ENCODE measurements at regions not wholly inside any gene's neighbourhood (a gene's known extent, or its start where the extent isn't known, plus 50 kb on each side); places are given as distances from the start of the nearest gene placed in this dataset.

DNA sequence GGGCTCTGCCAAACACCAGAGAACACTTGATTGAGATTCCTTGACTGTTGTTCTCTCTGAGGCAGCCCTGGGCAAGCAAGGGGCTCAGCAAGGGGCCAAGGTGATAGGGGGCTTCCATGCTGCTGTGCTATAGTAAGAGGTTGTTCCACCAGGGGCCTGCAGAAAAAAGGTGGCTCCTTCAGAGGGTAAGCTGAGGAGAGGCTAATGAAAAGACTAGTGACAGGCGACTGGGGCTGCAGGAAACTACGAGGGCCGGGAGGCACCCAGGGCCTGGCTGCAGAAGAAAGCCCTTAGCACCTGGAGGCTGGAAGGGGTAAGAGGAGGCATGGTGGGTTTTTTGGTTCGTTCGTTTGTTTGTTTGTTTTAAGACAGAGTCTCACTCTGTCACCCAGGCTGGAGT lies 88.0 kb upstream of the CTNNA1 start:
- DNase-seq (ENCODE audit: low read depth): no peak

- DNase-seq (ENCODE audit: low read depth): no peak
Observed at GRCh38 chr5:138664276-138664943, 88.8 kb upstream of the CTNNA1 start.

GRCh38 chr5:138663561-138663960 lies 88.4 kb upstream of the HSPA9 start:
- DNase-seq (ENCODE audit: low read depth): no peak

GRCh38 chr5:138663009-138663408 lies 87.8 kb upstream of the HSPA9 start:
- DNase-seq (ENCODE audit: low read depth): peak; percentile 18

- DNase-seq (ENCODE audit: low read depth): no peak
Observed at GRCh38 chr5:138662599-138662998, 87.4 kb upstream of the HSPA9 start.

- no peak for DNase-seq (ENCODE audit: low read depth)
Observed at GRCh38 chr5:138661991-138662434, 86.8 kb upstream of the HSPA9 start.

DNA sequence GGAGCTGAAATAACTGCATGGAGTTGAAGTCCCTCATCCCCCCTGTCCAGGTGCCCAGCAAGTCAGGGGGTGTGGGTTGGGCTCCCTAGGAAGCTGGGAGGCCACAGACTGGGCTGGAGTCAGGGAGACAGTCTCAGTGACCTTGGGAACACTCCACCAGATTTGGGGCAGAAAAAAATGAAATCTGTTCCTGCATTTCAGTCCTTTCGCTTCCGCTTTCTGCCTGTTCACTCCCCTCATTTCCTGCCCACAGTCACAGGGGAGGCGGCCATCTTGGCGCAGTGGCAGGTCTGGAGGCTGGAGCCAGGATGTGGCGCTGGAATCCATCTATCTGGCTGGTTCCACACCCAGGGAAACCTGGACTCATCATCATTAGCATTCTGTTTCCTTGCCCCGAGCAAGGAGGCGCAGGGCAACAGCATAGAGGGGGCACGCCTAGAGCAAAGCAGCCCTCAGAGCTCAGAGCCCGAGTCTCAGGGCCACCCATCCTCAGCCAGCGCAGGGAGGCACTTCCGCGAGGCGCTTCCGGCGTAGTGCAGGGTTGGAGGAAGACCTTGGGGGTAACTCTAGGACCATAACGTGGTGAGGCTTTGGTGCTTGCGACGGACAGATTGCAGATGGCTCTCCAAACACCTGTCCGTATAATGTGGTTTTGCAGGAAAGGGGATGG lies 86.2 kb upstream of the HSPA9 start:
- no peak for DNase-seq (ENCODE audit: low read depth)

DNA sequence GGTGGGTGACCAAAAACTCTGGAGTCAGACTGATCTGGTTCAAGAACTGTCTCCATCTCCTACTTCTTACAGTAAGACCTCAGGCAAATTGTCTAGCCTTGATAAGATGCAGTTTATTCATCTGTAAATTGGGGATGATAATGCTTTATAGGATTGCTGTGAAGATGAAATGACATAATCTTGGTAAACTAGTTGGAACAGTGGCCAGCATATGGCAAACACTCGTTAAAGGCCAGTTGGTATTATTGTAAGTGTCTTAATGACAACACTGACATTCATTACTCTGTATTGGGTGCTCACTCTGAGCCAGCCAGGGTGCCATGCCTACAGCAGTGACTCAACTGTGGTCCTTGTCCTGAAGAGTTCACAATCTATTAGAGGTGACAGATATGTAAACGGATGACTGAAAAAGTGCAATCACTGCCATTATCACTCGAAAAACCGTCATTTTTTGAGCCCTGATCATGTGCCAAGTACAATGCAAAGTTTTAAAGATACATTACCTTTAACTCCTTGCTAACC lies 84.9 kb upstream of the HSPA9 start:
- no peak for DNase-seq (ENCODE audit: low read depth)

- DNase-seq (ENCODE audit: low read depth): no peak
Observed at GRCh38 chr5:138659561-138659960, 84.4 kb upstream of the HSPA9 start.

GRCh38 chr5:138659121-138659520 lies 83.9 kb upstream of the HSPA9 start:
- no peak for DNase-seq (ENCODE audit: low read depth)

GRCh38 chr5:138658676-138659075 lies 83.5 kb upstream of the HSPA9 start:
- no peak for DNase-seq (ENCODE audit: low read depth)

- no peak for DNase-seq (ENCODE audit: low read depth)
Observed at GRCh38 chr5:138657360-138657759, 82.2 kb upstream of the HSPA9 start.

GRCh38 chr5:138656916-138657315 lies 81.7 kb upstream of the HSPA9 start:
- DNase-seq (ENCODE audit: low read depth): no peak

- no peak for DNase-seq (ENCODE audit: low read depth)
Observed at GRCh38 chr5:138655530-138656190, 80.5 kb upstream of the HSPA9 start.

DNA sequence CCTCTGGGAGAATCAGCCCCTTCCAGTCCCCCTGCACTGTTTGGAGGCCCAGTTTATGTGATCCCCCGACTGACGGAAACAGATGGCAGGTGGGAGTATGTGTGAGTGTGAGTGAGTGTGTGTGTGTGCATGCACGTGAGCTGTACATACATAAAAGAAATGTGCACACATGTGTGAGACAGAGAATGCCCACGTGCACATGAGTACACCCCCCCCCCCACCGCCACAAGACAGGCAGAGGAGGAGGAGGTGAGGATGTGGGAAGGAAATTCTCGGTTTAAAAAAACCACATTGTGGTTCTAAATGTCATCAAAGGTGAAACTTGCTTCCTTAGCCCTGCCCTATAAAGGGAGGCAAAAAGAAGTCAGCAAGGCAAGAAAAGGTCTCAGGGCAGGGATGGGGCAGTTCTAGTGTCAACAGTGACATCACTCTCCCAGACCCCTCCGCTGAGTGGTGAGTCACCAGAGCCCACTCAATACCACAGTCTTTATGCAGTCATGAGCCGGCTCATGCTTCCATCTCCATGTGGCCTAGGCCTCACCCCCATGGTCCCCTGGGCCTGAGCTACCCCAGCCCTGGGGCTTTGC lies 79.2 kb upstream of the HSPA9 start:
- DNase-seq (ENCODE audit: low read depth): peak; percentile 56

DNA sequence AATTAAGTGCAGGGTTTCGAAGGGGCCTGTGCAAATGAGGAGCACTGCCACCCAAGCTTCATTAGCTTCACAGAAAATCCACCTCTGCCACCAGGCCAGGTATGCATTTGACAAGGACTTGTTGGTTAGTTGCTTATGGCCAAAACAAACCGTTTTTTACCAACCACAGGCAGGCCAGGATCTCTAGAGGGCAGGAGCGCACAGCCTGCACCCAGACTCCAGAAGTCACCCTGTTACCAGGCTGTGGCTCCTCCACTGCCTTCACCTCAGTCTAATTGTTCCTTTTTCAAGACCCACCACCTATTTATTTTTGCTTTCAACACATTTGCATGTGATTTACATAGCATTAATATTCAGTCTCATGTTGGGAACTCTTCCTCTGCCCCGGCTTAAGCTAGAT lies 78.3 kb upstream of the HSPA9 start:
- DNase-seq (ENCODE audit: low read depth): no peak

GRCh38 chr5:138651767-138652117 lies 76.5 kb upstream of the HSPA9 start:
- no peak for DNase-seq (ENCODE audit: low read depth)

DNA sequence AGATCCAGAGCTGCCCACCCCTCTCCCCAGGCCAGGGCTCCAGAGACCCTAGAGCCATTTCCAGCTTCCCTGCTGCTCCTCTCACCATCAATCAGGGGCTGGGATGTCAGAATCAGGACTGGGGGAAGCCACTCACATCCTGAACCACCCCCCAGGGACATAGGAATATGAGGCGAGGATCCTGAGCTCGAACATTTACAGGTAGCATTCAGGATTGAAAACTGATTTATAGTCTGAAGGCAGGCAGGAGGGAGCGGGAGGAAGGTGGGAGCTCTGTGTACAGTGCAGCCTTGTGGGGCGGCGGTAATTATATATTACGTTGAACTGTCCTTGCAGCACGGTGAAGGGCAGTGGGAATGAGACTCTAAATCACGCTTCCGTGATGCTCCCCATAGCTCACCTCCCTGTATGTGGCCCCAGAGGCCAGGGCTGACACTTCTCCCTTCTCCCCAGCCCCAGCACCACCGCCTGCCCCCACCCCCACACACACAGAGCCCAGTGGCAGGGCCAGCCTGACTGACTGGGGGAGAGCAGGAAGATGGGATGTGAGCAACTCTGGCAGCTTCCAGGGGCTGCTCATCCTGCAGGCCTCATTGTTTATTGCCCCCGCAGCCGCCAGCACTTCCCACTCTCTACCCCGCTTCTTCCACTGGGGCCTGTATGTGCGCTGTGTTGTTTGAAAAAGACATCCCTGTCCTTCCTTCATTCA lies 76.0 kb upstream of the HSPA9 start:
- no peak for DNase-seq (ENCODE audit: low read depth)

DNA sequence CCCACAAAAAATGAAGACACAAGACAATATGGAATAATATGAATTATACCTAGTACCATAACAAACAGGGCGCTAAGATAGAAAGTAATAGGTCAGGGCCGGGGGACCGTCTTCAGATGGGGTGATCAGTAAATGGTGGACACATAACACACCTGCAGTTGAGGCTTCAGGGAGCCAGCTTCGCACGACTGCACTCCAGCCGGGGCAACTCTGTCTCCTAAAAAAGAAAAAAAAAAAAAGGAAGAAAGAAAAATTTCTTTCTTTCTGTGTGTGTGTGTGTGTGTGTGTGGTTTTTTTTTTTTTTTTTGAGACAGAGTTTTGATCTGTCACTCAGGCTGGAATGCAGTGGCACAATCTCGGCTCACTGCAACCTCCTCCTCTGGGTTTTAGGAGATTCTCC lies 75.0 kb upstream of the HSPA9 start:
- no peak for DNase-seq (ENCODE audit: low read depth)

DNA sequence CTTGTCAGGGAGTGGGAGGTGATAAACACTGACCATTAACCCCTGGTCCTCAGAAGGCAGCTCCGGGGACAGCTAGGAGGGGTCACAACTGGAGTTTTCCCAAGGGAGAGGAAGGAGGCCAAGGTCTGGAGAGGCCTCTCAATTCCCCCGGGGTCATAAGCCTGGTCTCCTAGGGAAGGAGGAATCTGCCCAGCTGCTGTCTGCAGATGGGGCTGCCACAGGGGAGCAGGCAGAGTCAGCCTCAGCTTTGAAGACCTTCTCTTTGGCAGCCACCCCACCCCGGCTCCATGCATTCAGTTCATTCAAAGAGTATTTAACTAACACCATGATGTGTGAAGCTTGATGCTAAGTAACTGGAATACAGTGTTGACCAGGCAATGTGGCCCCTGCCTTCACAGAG lies 74.6 kb upstream of the HSPA9 start:
- no peak for DNase-seq (ENCODE audit: low read depth)

DNA sequence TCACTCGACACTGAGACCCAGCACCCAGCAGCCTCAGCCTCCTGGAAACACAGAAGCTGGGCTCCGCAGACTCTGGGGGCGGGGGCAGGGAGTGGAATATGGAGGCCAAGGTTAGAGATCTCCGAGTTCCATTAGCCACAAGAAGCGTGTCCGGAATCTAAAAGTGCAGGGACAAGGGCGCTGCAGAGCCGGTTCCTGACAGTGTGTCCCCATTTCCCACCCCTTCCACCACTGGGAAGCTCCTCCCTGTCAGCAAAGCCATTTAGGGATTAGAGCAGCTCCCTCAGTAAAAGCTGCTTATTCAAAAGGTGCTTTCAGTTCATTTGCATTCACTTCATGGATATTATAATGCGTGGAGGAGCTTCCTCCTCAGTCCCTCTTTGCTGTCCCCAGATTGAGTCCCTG lies 74.1 kb upstream of the HSPA9 start:
- no peak for DNase-seq (ENCODE audit: low read depth)

GRCh38 chr5:138648841-138649240 lies 73.6 kb upstream of the HSPA9 start:
- DNase-seq (ENCODE audit: low read depth): no peak
